NT2/D1 (cell line): ENCODE measurements at regions not wholly inside any gene's neighbourhood (a gene's known extent, or its start where the extent isn't known, plus 50 kb on each side); places are given as distances from the start of the nearest gene placed in this dataset.

Source experiments
- SUZ12 ChIP-seq: IDR thresholded peaks from 2 replicates; pipeline ENCODE4 v1.6.1; 2011; ENCODE audit not compliant: insufficient read length, insufficient read depth; ENCODE audit errors: extremely low read depth
- YY1 ChIP-seq: IDR thresholded peaks from 2 replicates; pipeline ENCODE4 v1.6.1; 2011; ENCODE audit not compliant: insufficient read length, insufficient read depth
- ZNF274 ChIP-seq: IDR thresholded peaks from 2 replicates; pipeline ENCODE4 v1.6.1; 2011; ENCODE audit warnings: mild to moderate bottlenecking, low read depth, low read length

DNA sequence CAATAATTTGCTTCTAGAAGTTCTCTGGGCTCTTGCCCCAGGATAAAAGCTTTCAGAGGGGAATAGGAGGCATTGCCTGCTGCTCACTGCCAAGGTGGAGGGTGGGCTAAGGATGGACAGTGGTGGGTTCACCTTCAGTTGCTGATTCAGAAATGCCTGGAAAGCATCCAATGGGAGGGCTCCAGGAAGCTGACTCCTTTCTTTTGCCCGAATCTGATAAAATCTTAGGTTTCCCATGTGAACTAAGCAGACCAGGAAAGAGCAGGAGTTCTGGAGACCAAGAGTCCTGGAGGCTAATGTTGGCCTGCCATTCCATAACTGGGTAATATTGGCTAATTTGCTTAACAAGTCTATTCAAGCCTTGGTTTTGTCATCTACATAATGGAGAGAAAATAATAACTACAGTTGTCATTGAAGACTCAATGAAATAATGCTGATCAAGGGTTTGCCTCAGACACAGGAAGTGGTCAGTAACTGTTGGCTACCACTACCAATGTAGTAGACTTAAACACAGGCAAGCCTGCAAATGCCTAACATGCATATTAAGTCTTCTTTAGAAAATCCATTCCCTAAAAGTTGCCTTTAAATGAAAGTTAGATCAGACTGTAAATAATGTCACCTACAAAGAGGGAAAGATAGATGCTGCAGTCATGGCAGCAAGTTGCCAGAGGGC, 528.4 kb upstream of the NBEA start:
- no peak for TF ChIP-seq SUZ12
- no peak for TF ChIP-seq YY1
- TF ChIP-seq ZNF274, result no peak
